H9 (cell line): ENCODE measurements at regions not wholly inside any gene's neighbourhood (a gene's known extent, or its start where the extent isn't known, plus 50 kb on each side); places are given as distances from the start of the nearest gene placed in this dataset.

Experiments
- DNase-seq: peaks from one replicate; pipeline ENCODE4 v3.0.0-alpha.2; 2017
- H2AFZ ChIP-seq: one replicate; pipeline ENCODE4 v1.6.1; 2013; ENCODE audit warnings: mild to moderate bottlenecking, low read length, control low read depth, moderate library complexity
- H2AK5ac ChIP-seq: 2 replicates; pipeline ENCODE4 v1.6.1; 2013; ENCODE audit warnings: low read length, control low read depth, mixed read lengths; ENCODE audit not compliant: insufficient read length
- H2BK120ac ChIP-seq: one replicate; pipeline ENCODE4 v1.6.1; 2013; ENCODE audit warnings: low read depth, mild to moderate bottlenecking, low read length, control low read depth, inconsistent platforms; ENCODE audit not compliant: poor library complexity, severe bottlenecking
- H2BK12ac ChIP-seq: 2 replicates; pipeline ENCODE4 v1.6.1; 2013; ENCODE audit warnings: low read length, control low read depth, mixed read lengths, low read depth; ENCODE audit not compliant: insufficient read length
- H2BK15ac ChIP-seq: 2 replicates; pipeline ENCODE4 v1.6.1; 2013; ENCODE audit warnings: low read depth, low read length, control low read depth
- H2BK20ac ChIP-seq: one replicate; pipeline ENCODE4 v1.6.1; 2013; ENCODE audit warnings: low read depth, mild to moderate bottlenecking, low read length, control low read depth, inconsistent platforms; ENCODE audit not compliant: poor library complexity, severe bottlenecking
- H2BK5ac ChIP-seq: 2 replicates; pipeline ENCODE4 v1.6.1; 2013; ENCODE audit warnings: low read length, control low read depth, mixed read lengths; ENCODE audit not compliant: insufficient read length
- H3K14ac ChIP-seq: 2 replicates; pipeline ENCODE4 v1.6.1; 2013; ENCODE audit warnings: low read length, control low read depth; ENCODE audit not compliant: insufficient read depth
- H3K18ac ChIP-seq: 2 replicates; pipeline ENCODE4 v1.6.1; 2013; ENCODE audit warnings: low read depth, mild to moderate bottlenecking, mixed read lengths, low read length, control low read depth; ENCODE audit not compliant: insufficient read length
- H3K23ac ChIP-seq: 2 replicates; pipeline ENCODE4 v1.6.1; 2013; ENCODE audit warnings: low read length, control low read depth, mixed read lengths, low read depth; ENCODE audit not compliant: insufficient read length
- H3K23me2 ChIP-seq: 2 replicates; pipeline ENCODE4 v1.6.1; 2013; ENCODE audit warnings: low read depth, mild to moderate bottlenecking, mixed read lengths, low read length, control low read depth; ENCODE audit not compliant: insufficient read length, poor library complexity, severe bottlenecking
- H3K27ac ChIP-seq: 2 replicates; pipeline ENCODE4 v1.5.1; 2013; ENCODE audit warnings: low read length, control low read depth, mixed read lengths, low read depth; ENCODE audit not compliant: insufficient read length
- H3K27me3 ChIP-seq: 2 replicates; pipeline ENCODE4 v1.6.1; 2013; ENCODE audit warnings: low read length, control low read depth, inconsistent platforms; ENCODE audit not compliant: insufficient read depth
- H3K4ac ChIP-seq: 2 replicates; pipeline ENCODE4 v1.6.1; 2013; ENCODE audit warnings: low read depth, mild to moderate bottlenecking, control low read depth, inconsistent platforms, low read length, moderate library complexity
- H3K4me1 ChIP-seq: 2 replicates; pipeline ENCODE4 v1.6.1; 2013; ENCODE audit warnings: low read length, control low read depth, inconsistent platforms; ENCODE audit not compliant: insufficient read depth
- H3K4me2 ChIP-seq: 2 replicates; pipeline ENCODE4 v1.6.1; 2013; ENCODE audit warnings: low read length, control low read depth, mixed read lengths; ENCODE audit not compliant: insufficient read length, insufficient read depth
- H3K56ac ChIP-seq: 2 replicates; pipeline ENCODE4 v1.6.1; 2013; ENCODE audit warnings: low read depth, mild to moderate bottlenecking, mixed read lengths, low read length, control low read depth; ENCODE audit not compliant: insufficient read length
- H3K79me1 ChIP-seq: 2 replicates; pipeline ENCODE4 v1.6.1; 2013; ENCODE audit warnings: low read depth, mild to moderate bottlenecking, moderate library complexity, low read length, control low read depth, inconsistent platforms; ENCODE audit not compliant: insufficient read depth, poor library complexity, severe bottlenecking
- H3K79me2 ChIP-seq: 2 replicates; pipeline ENCODE4 v1.6.1; 2013; ENCODE audit warnings: low read length, control low read depth, inconsistent platforms; ENCODE audit not compliant: insufficient read depth
- H3K9ac ChIP-seq: 2 replicates; pipeline ENCODE4 v1.6.1; 2013; ENCODE audit warnings: low read length, control low read depth, mixed read lengths; ENCODE audit not compliant: insufficient read length; ENCODE audit errors: extremely low read depth
- H3K9me3 ChIP-seq: one replicate; pipeline ENCODE4 v1.6.1; 2013; ENCODE audit warnings: low read depth, low read length, inconsistent platforms; ENCODE audit not compliant: control insufficient read depth
- H3T11ph ChIP-seq: one replicate; pipeline ENCODE4 v1.6.1; 2013; ENCODE audit warnings: mild to moderate bottlenecking, low read length, control low read depth, inconsistent platforms
- H4K20me1 ChIP-seq: one replicate; pipeline ENCODE4 v1.6.1; 2013; ENCODE audit not compliant: control insufficient read depth, insufficient read length, insufficient read depth
- H4K5ac ChIP-seq: 2 replicates; pipeline ENCODE4 v1.6.1; 2013; ENCODE audit warnings: low read depth, mild to moderate bottlenecking, mixed read lengths, low read length, control low read depth; ENCODE audit not compliant: insufficient read length
- H4K8ac ChIP-seq: replicated peaks from 2 replicates; pipeline ENCODE4 v1.6.1; 2013; ENCODE audit warnings: low read length, control low read depth, mixed read lengths, low read depth; ENCODE audit not compliant: insufficient read length
- H4K91ac ChIP-seq: 2 replicates; pipeline ENCODE4 v1.6.1; 2013; ENCODE audit warnings: low read depth, mild to moderate bottlenecking, moderate library complexity, mixed read lengths, low read length, control low read depth; ENCODE audit not compliant: insufficient read length
- H3K27ac Mint-ChIP-seq, 3 experiments: 2 replicates in 2 of 3; 3 replicates in 1 of 3; pipeline ENCODE4 v1.8.0; 2020 to 2021; ENCODE audit warnings: mixed read lengths in 3 of 3, mild to moderate bottlenecking in 1 of 3, moderate library complexity in 1 of 3
- H3K27me3 Mint-ChIP-seq: 2 replicates; pipeline ENCODE4 v1.8.0; 2021; ENCODE audit warnings: low read depth, mild to moderate bottlenecking, moderate library complexity, mixed read lengths
- H3K36me3 Mint-ChIP-seq, 3 experiments: 2 replicates in 2 of 3; 3 replicates in 1 of 3; pipeline ENCODE4 v1.8.0; 2020 to 2021; ENCODE audit warnings: low read depth in 3 of 3, mixed read lengths in 3 of 3; ENCODE audit not compliant: insufficient read depth in 1 of 3
- H3K4me1 Mint-ChIP-seq, 2 experiments: 2 replicates each; pipeline ENCODE4 v1.8.0; 2020; ENCODE audit warnings: mixed read lengths in 2 of 2
- H3K4me3 Mint-ChIP-seq, 2 experiments: 2 replicates in 1 of 2; 3 replicates in 1 of 2; pipeline ENCODE4 v1.8.0; 2020 to 2021; ENCODE audit warnings: mild to moderate bottlenecking in 2 of 2, mixed read lengths in 2 of 2, moderate library complexity in 1 of 2
- H3K9me3 Mint-ChIP-seq, 2 experiments: 2 replicates in 1 of 2; 3 replicates in 1 of 2; pipeline ENCODE4 v1.8.0; 2020; ENCODE audit warnings: mild to moderate bottlenecking in 2 of 2, mixed read lengths in 2 of 2, moderate library complexity in 1 of 2
- CTCF ChIP-seq: fragments of 200-600 bp; sonication (generic); conservative IDR thresholded peaks from 3 replicates; pipeline ENCODE4 v1.8.0; 2021; ENCODE audit warnings: antibody characterized with exemption, mild to moderate bottlenecking
- WGBS: extraction: QIAGEN DNeasy Blood & Tissue Kit; methylation state at CpG from one replicate; pipeline ENCODE4 v1.1.7; 2013; ENCODE audit warnings: missing lambda C conversion rate, low lambda C conversion rate, mixed read lengths; ENCODE audit not compliant: insufficient read length; ENCODE audit errors: extremely low coverage; 5-methylcytosine and 5-hydroxymethylcytosine counted together

- Histone ChIP-seq H4K20me1 (no peaks in the 10 kb centered on the region), H3K4ac (no peak overlapping the region), H3K23ac (no peak overlapping the region), H3K9me3 (no peaks in the 10 kb centered on the region), H3T11ph (no peak overlapping the region), H3K79me1 (no peaks in the 10 kb centered on the region), H3K18ac (no peak overlapping the region), H2AFZ (no peak overlapping the region), H3K79me2 (no peaks in the 10 kb centered on the region), H4K5ac (no peak overlapping the region), H3K27me3 (no peaks in the 10 kb centered on the region), H3K14ac (no peak overlapping the region), H3K9ac (no peak overlapping the region), H3K56ac (no peak overlapping the region), H2BK20ac (no peak overlapping the region), H3K23me2 (no peaks in the 10 kb centered on the region), H4K91ac (no peak overlapping the region), H2BK120ac (no peak overlapping the region), H3K27ac (no peak overlapping the region), H4K8ac (no peak overlapping the region), H3K4me1 (no peaks in the 10 kb centered on the region), H3K4me2 (no peak overlapping the region), H2BK15ac (no peak overlapping the region), H2BK5ac (no peak overlapping the region), H2BK12ac (no peak overlapping the region), H2AK5ac (no peak overlapping the region)
- H3K4me3 Mint-ChIP-seq, result no peak overlapping the region
- no peak overlapping the region for H3K27ac Mint-ChIP-seq
- no peaks in the 10 kb centered on the region for H3K36me3 Mint-ChIP-seq
- TF ChIP-seq CTCF, result no peak
- H3K27me3 Mint-ChIP-seq, result peaks cover 8% of the 10 kb centered on the region
- no peak for DNase-seq
- WGBS, result no CpG with 5 or more reads among the region's 13 CpGs
- H3K4me1 Mint-ChIP-seq, result no peaks in the 10 kb centered on the region
- no peaks in the 10 kb centered on the region; a peak in 2 of 5 replicates for H3K9me3 Mint-ChIP-seq
These were observed 99.5 kb downstream of the HTR5A start for GRCh38 chr7:155169498-155170065.
